Esophagus mucosa (tissue), 1 donor: ENCODE measurements at regions not wholly inside any gene's neighbourhood (a gene's known extent, or its start where the extent isn't known, plus 50 kb on each side); places are given as distances from the start of the nearest gene placed in this dataset.

Experiments used
- ATAC-seq: fragments of 200-7000 bp; cut with Tn5 transposase; one replicate; pipeline ENCODE4 v1.9.1; 2020
- donor health status: DM: yes; HTN: yes; CAD: no.

- no peak for ATAC-seq
Observed at GRCh38 chr2:120956486-120957156, 221.0 kb downstream of the GLI2 start.

GRCh38 chr2:120957905-120958304 is 222.2 kb downstream of the GLI2 start:
- ATAC-seq, result no peak

GRCh38 chr2:120958623-120959366 is 223.1 kb downstream of the GLI2 start:
- no peak for ATAC-seq

DNA sequence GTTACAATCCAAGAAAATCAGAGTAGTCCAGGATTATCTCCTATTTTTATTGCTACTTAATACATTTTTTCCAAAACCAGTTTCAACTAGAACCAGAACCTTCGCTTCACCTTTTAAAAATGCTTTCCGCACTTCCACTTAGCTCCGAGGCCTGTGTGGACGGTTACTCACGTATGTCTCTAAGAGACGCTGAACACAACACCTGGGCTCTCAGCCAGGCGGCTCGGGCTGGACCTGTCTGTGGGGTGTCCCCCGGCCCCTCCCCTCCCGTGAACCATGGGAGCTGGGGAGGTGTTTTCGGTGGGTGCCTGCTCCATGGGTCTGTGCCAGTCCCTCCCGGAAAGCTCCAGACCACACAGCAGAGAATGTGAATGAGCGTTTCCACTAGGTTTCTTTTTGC is 223.8 kb downstream of the GLI2 start:
- peak; percentile 80 for ATAC-seq

- no peak for ATAC-seq
Observed at GRCh38 chr2:120960770-120961366, 225.2 kb downstream of the GLI2 start.

- ATAC-seq, result no peak
Observed at GRCh38 chr2:120961396-120961795, 225.7 kb downstream of the GLI2 start.

- no peak for ATAC-seq
Observed at GRCh38 chr2:120963997-120964705, 228.5 kb downstream of the GLI2 start.

GRCh38 chr2:120964819-120965218 is 229.2 kb downstream of the GLI2 start:
- ATAC-seq, result no peak

- no peak for ATAC-seq
Observed at GRCh38 chr2:120966510-120967254, 231.0 kb downstream of the GLI2 start.

GRCh38 chr2:120968307-120969015 is 232.8 kb downstream of the GLI2 start:
- no peak for ATAC-seq

- no peak for ATAC-seq
Observed at GRCh38 chr2:120969613-120970355, 234.1 kb downstream of the GLI2 start.

DNA sequence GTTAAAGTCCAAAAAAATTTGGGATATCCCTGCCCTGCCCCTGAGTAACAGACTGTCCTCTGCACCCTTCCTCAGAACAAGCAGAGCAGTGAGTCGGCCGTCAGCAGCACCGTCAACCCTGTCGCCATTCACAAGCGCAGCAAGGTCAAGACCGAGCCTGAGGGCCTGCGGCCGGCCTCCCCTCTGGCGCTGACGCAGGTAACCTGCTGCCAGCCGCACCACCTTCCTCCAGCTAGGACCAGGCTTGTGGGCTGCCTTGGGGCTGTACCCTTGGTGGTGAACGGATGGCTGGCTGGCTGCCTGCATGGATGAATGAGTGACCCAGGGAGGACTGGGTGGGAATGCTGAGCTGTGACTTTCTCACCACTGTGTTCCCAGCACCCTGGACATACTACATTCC is 236.2 kb downstream of the GLI2 start:
- no peak for ATAC-seq

- no peak for ATAC-seq
Observed at GRCh38 chr2:120972286-120972685, 236.6 kb downstream of the GLI2 start.

DNA sequence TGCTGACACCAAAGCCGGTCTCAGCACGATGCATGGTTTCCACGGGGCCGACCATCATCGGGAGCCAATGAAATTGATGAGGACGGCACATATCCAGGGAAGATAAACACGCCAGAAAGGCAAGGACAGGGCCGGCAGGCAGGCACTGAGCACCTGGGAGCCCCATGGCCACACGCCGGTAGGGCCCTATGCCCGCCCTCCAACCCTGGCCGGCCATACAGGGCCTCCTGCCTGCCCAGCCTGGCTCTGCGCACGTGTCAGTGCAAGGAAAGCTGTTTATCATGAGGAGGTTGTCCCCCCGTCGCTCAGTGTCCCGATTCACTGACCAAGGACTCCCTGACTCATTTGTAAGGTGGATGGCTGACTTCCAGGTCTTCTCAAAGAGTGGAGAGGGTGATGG is 237.5 kb downstream of the GLI2 start:
- ATAC-seq, result no peak

- no peak for ATAC-seq
Observed at GRCh38 chr2:120974950-120975349, 239.3 kb downstream of the GLI2 start.

GRCh38 chr2:120976501-120977307 is 241.0 kb downstream of the GLI2 start:
- ATAC-seq, result no peak

DNA sequence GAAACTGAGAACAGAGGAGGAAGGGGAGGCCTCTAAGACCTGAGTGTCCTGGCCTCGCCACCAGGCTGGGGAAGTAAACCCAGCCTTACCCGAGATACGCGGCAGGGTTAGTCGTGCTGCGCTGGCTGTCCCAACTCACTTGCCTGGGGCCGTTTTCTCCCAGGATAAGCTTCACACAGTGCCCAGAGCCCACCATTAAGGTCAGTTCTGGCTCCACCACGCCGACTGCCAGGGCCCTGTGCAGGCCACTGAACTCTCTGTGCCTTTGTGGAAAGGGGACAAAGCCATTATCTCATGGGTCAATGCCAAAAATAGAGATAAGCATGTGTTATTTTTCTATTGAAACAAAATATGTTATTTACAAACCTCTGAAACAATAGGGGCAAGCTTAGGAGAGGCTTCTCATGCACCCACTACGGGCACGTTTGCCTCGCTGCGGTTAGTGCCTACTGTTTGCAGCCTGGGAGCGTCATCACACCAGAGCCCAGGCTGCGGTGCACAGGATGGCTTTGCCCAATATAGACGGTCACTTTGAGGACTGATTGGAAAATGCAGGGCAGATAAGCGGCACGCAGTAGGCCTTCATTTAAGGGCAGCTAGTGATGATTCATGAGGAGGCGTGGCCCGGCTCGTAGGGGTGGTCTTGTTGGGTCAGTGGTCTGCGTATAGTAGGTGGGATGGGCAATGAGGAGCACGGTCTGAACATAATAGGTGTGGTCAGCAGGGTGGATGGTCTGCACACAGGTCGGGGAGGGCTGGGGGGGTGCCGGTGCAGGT is 242.1 kb downstream of the GLI2 start:
- no peak for ATAC-seq

GRCh38 chr2:120978359-120979050 is 242.8 kb downstream of the GLI2 start:
- ATAC-seq, result no peak

- ATAC-seq, result no peak
Observed at GRCh38 chr2:120979398-120979797, 243.7 kb downstream of the GLI2 start.
